Cardiac fibroblast (primary cell): ENCODE measurements at regions not wholly inside any gene's neighbourhood (a gene's known extent, or its start where the extent isn't known, plus 50 kb on each side); places are given as distances from the start of the nearest gene placed in this dataset.

Experiments
- DNase-seq, 2 donors: peaks; one replicate each; pipeline versions ENCODE4 v3.0.0 to v3.0.0-alpha.2; 2010; ENCODE audit warnings: low read depth in 2 of 2
- H3K4me3 ChIP-seq, 2 donors: replicated peaks in 1 of 2; 1 replicate in 1 of 2; 2 replicates in 1 of 2; pipeline ENCODE4 v1.5.1; 2011; ENCODE audit warnings: low read depth in 2 of 2, low read length in 2 of 2, mild to moderate bottlenecking in 2 of 2, moderate library complexity in 1 of 2
- CTCF ChIP-seq: IDR thresholded peaks from one replicate; pipeline ENCODE4 v1.5.1; 2011; ENCODE audit warnings: low read depth, mild to moderate bottlenecking, low read length, inconsistent platforms

DNA sequence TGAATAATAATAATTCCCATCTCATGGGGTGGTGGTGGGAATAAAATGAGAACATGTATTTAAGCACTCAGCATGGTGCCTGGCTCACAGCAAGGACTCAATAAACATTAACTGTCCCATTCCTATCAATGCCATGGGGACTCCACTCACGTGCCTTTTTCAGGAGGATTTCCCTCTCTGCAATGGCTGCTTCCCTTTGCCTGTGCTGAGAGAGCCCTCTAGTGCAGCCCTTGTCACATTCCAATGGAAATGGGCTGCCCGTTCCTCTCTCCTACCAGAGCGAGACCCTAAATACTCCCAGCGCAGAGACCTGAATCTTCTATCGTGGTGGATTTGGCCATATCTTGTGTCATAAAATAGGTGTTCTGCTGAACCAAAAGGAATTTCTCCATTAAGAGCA lies 621.5 kb upstream of the B3GAT1 start:
- no peak for TF ChIP-seq CTCF
- no peak overlapping the region for H3K4me3 ChIP-seq
- peak in 1 of 2 donors; percentile 1 for DNase-seq

GRCh38 chr11:135031205-135031989 lies 619.4 kb upstream of the B3GAT1 start:
- H3K4me3 ChIP-seq, result no peak overlapping the region
- no peak for TF ChIP-seq CTCF
- DNase-seq, result no peak

DNA sequence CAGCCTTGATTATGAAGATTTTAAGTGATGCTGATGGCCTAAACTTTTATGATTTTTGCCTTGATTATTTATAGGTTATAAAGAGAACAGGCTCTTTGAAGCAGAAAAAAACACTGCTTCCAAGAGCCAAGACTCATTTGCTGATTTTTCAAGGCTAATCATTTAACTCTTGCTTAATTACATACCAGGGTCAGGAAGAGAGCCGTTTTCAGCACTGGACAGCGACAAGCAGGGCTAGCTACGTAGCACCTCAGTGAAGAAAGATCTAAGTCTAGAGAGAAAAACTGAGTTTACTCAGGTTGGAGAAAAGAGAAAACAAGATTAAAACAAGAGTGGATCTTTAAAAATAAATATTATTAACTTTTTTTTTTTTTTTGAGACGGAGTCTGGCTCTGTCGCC lies 615.4 kb upstream of the B3GAT1 start:
- H3K4me3 ChIP-seq, result no peak overlapping the region
- TF ChIP-seq CTCF, result no peak
- DNase-seq, result peak; percentile 38 to 47

DNA sequence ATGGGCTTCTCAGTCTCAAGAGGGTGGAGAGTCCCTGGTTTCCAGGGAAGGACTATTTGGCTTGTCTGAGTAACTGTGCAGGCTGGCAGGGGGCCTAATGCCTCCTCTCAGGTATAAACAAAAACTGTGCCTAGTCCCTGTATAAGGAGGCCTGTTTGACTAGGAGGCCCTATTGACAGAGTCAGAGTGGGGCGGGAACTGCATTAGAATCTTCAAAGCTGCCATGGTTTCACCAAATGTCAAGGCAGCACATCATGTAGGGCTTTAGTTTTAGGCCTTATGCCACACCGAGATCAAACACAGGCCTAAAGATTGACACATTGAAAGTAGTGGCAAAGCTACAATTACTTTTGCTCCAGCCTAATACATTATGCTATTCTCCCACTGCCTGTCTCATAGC lies 611.5 kb upstream of the B3GAT1 start:
- no peak for TF ChIP-seq CTCF
- H3K4me3 ChIP-seq, result no peak overlapping the region
- no peak for DNase-seq

GRCh38 chr11:135022454-135022853 lies 610.4 kb upstream of the B3GAT1 start:
- DNase-seq, result no peak
- TF ChIP-seq CTCF, result no peak
- no peak overlapping the region for H3K4me3 ChIP-seq

DNA sequence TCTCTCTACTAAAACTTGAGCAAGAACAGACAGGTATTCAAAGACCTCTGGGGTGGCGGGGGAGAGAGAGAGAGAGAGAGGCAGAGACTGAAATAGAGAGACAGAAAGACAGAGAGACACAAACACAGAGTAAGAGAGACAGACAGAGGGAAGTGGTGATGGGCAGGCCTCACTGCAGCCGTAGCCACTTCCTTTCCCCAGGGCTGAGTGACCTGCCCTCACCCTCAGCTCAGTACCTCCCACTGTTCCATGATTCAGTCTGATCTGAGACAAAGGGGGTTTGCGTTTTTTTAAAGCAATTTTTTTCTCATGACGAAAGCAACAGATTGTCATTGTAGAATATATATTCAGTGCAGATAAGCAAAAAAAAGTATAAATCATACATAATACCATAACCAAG lies 607.9 kb upstream of the B3GAT1 start:
- no peak for DNase-seq
- H3K4me3 ChIP-seq, result no peak overlapping the region
- no peak for TF ChIP-seq CTCF
